ENCODE measurements at regions not wholly inside any gene's neighbourhood (a gene's known extent, or its start where the extent isn't known, plus 50 kb on each side); places are given as distances from the start of the nearest gene placed in this dataset.
"Not testable (repeated sequence)": the region's sequence is repeated elsewhere in the genome, so short reads cannot be mapped to it uniquely, and the experiment has no call there.

DNA sequence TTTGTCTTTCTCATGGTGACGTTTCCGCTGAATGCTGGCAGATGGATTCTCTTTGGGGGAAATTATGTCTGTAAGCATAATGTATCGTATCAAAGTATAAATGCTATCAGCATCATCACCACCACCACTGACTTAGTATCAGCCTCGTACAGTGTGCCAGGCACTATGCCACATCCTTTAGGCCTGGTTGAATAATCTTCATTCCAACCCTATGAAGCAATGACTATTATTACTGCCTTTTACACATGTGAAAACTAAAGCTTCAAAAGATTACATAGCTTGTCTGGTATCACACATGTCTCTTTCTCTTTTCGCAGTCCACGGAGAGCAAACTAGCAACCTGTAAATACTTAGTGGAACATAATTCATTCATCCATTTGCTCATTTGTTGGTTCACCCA is 166.7 kb upstream of the PRICKLE2 start:
- no peak for DNase-seq (ENCODE audit: low read depth)

GRCh38 chr3:64390893-64391292 is 165.6 kb upstream of the PRICKLE2 start:
- no peak for DNase-seq (ENCODE audit: low read depth)

DNA sequence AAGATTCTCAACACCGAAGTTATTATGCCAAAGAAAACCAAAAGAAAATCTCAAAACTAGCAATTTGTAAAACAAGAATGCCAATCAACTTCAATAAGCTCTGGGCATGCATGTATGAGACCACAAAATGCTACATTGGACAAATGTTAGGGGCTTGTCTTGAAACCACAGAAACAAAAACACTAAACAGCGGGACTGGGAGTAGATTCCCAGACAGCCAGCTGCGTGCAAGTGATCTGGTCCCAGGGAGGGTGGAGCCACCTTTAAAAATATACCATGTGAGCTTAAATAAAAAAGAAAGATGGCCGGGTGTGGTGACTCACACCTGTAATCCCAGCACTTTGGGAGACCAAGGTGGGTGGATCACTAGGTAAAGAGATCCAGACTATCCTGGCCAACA is 163.6 kb upstream of the PRICKLE2 start:
- peak; percentile 65 for DNase-seq (ENCODE audit: low read depth)

GRCh38 chr3:64387688-64388087 is 162.4 kb upstream of the PRICKLE2 start:
- no peak for DNase-seq (ENCODE audit: low read depth)

- DNase-seq (ENCODE audit: low read depth): no peak
Observed at GRCh38 chr3:64385277-64385676, 160.0 kb upstream of the PRICKLE2 start.

DNA sequence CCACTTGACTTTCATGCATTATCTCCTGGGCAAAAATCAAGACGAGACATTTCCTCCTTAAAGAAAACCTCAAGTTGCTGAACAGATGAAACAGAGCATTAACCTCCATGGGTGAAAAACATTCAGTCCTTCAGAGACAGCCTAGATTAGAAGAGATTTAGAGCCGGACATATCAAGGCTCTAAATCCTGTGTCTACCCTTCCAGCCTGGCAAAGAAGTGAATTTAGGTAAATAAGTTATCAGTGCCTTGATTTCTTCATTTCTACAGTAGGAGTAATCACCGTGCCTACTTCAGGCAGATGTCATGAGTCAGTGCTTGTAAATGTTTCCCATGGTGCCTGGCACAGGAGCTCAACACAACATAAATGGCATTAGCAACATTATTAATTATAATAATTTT is 159.3 kb upstream of the PRICKLE2 start:
- no peak for DNase-seq (ENCODE audit: low read depth)

DNA sequence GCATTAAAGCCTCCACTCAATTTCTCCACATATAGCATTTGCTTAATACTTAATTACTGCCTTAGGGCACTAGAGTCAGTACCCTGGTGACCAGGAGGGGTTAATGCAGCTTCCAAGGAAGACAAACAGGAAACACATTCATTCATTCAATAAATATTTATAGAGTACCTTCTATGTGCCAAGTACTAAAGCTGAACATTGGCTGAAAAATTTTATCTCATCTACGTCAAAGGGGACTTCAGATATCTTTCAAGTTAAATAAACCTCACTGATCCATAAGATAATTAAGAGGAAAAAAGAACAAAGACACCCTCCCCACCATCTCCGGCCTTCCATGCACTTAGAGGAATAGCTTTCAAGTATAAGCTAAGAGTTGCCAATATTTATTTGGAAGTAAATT is 156.9 kb upstream of the PRICKLE2 start:
- no peak for DNase-seq (ENCODE audit: low read depth)

GRCh38 chr3:64381367-64381766 is 156.1 kb upstream of the PRICKLE2 start:
- DNase-seq (ENCODE audit: low read depth): no peak

DNA sequence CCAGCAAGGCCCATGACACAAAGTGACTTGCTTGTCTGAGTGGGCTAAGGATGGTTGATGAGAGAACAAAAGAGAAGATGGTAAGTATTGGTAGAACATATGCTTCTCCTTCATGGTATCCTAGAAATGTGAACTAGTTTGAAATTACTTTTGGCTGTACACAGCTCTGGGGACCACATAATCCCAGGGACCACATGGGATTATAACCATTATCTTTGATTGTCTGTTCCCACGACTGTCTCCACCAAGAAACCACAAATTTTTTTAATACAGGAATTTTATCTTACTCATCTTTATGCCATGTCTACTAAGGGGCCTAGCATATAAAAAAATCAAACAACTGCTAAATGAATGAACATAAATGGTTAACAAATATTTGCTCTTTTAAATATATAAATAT is 155.3 kb upstream of the PRICKLE2 start:
- DNase-seq (ENCODE audit: low read depth): peak; percentile 35

DNA sequence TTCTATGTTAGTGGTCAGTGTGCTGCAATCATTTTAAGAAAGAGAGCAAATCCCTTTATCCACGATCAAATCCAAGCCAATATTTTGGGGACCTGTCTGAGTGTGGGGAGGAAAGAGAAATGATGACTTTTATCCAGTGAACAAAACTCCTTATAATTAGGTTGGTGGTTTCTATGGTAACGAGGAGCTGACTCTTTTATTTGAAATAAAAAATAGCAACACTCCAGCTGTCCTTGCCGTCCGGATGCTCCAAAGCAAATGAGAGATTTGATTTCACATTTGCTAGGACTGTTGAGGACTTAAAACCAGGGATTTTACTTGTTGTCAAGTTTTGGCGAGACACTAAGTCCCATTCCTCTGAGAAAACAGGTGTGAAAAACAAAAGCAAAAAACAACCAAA is 154.0 kb upstream of the PRICKLE2 start:
- DNase-seq (ENCODE audit: low read depth): peak; percentile 46

- DNase-seq (ENCODE audit: low read depth): no peak
Observed at GRCh38 chr3:64377942-64378341, 152.7 kb upstream of the PRICKLE2 start.

- no peak for DNase-seq (ENCODE audit: low read depth)
Observed at GRCh38 chr3:64375737-64376136, 150.5 kb upstream of the PRICKLE2 start.

DNA sequence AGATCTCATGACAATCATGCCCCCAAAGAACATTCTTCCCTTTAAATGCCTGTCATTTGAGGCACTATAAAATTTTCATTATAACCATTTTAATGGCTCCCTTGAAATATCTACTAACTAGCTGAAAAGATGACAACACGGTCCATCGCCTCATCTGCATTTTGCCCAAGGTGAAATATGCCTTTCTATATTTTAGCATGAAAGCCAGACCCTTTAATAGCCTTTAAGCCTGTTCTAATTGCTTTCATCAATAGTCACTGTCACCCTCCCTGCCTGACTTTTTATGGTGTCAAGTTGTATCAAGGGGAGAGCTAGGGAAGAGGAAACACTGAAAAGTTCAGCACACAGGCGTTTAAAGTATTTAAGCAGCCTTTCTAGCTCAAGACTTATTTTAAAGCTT is 144.1 kb upstream of the PRICKLE2 start:
- DNase-seq (ENCODE audit: low read depth): no peak

DNA sequence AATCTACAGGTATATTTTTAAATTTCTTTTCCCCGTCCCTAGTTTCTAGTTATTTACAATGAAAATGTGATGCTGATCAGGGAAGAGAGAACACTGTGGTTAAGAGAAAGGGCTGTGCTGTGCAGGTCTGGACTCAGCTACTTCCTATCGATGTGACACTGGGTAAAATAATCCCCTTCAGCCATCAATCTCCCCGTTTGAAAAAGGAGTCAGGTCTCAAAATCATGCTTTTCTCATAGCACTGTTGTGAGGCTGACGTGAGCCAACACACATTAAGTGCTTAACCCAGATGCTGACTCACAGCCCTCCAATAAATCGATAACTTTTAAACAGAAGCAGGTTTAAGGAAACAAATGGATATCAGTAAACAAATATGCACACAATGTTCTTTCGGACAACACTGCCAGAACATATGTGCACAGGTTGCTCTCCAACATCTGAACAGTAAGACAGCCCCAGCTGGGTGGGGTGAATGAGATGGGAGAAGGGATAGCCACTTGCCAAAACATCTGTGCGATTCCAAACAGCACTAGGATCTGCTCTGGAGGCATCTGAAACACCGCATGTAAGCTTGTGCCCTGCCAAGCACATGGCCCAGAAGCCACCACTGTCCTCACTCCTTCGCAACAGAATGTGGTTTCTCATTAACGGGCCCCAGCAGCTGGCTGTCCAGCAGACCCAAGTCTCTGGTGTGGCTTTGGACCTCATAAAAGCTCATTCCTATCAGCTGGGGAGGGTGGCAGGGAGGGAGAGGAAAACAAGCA is 143.2 kb upstream of the PRICKLE2 start:
- no peak for DNase-seq (ENCODE audit: low read depth)

DNA sequence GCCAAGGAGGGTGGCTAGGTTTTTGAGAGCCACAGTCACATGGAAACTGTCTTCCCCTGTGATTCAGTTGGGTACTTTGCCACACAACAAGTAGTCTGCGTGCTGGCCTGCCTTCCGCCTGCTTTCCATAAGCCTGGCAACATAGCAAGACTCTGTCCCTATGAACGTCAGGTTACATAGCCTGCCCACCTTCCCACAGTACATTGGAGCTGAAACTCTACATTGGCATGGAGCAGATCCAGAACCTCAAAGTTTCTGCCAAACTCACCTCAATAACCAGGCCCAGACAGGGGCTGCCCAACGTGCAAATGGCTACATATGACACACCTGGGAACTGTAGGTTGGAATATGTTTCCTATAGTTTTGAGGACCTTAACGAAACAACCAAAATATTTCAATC is 140.6 kb upstream of the PRICKLE2 start:
- DNase-seq (ENCODE audit: low read depth): no peak

DNA sequence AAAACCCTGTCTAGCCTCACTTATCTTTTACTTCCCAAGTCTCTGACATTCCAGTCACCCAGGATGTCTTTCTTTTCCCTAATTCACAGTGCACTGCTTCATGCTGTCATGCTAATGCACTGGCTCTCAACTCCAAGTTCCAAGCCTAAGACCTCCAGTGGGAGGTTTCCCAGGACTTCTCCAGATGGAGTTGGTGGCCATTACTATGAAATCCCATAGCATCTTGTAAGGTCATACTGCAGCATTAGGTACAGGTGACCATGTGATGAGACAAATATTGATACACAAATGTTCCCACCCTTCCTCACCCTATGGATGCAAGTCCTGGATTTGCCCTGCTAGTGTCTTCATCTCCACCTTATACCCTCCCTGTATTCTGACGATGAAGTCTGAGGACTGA is 138.6 kb upstream of the PRICKLE2 start:
- DNase-seq (ENCODE audit: low read depth): no peak

- DNase-seq (ENCODE audit: low read depth): no peak
Observed at GRCh38 chr3:64361962-64362735, 136.9 kb upstream of the PRICKLE2 start.

DNA sequence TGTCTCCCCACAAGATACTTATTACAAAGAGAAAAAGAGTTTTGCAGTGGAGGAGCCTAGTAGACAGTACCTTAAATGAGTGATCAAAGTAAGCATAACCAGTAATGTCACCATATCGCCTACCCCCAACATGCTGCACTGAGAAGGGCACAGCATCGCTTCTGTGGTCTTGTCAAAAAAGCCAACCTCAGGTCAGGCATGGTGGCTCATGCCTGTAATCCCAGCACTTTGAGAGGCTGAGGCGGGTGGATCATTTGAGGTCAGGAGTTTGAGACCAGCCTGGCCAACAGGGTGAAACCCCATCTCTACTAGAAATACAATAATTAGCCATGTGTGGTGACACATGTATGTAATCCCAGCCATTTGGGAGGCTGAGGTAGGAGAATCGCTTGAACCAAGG is 135.8 kb upstream of the PRICKLE2 start:
- not testable (repeated sequence) for DNase-seq (ENCODE audit: low read depth)

DNA sequence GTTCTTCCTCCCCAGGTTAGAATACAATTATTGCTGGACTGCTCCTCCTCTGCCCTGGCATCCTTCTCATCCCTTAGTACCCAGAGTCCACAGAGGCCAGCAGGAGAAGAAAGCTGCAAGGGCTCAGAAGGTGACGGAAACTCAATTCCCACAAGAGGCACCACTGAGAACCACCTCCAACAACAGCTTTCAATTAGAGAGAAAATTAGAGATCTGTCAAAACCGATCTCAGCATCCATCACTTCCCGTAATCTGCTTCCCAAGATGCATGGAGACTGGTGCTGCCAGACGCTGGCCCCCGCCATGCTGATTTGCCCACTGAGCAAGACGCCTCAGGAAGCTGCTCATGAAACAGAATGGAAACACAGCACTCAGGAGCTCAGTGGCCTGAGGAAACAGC is 135.0 kb upstream of the PRICKLE2 start:
- no peak for DNase-seq (ENCODE audit: low read depth)

GRCh38 chr3:64359735-64360134 is 134.5 kb upstream of the PRICKLE2 start:
- DNase-seq (ENCODE audit: low read depth): no peak

GRCh38 chr3:64358853-64359252 is 133.6 kb upstream of the PRICKLE2 start:
- DNase-seq (ENCODE audit: low read depth): no peak

- no peak for DNase-seq (ENCODE audit: low read depth)
Observed at GRCh38 chr3:64358176-64358575, 132.9 kb upstream of the PRICKLE2 start.

GRCh38 chr3:64357481-64357880 is 132.2 kb upstream of the PRICKLE2 start:
- no peak for DNase-seq (ENCODE audit: low read depth)
